Panc1 (cell line): ENCODE measurements at regions not wholly inside any gene's neighbourhood (a gene's known extent, or its start where the extent isn't known, plus 50 kb on each side); places are given as distances from the start of the nearest gene placed in this dataset.
"Not testable (repeated sequence)": the region's sequence is repeated elsewhere in the genome, so short reads cannot be mapped to it uniquely, and the experiment has no call there.

Experiments
- ATAC-seq: fragments of 200-7000 bp; cut with Tn5 transposase; 2 replicates; pipeline ENCODE4 v1.9.1; 2020; ENCODE audit warnings: mild to moderate bottlenecking, moderate library complexity
- BruUV-seq: library from RNA; stranded (reverse); fragments of 400-500 nt; replicated peaks from 2 replicates; lab custom pipeline; 2021; lab: Mats Ljungman, UMichigan
- CTCF ChIA-PET: fragments of 300-600 bp; sonication (Branson Sonifier 250); formaldehyde crosslinking; loops from one replicate; lab custom pipeline; 2022; ENCODE audit warnings: antibody characterized with exemption; lab: Charles Lee
- POLR2A ChIA-PET: fragments of 300-600 bp; sonication (Branson Sonifier 250); formaldehyde crosslinking; loops from one replicate; lab custom pipeline; 2022; ENCODE audit warnings: antibody characterized with exemption; lab: Charles Lee
- DNase-seq: peaks from one replicate; pipeline ENCODE4 v3.0.0-alpha.2; 2010; ENCODE audit warnings: low read depth, low spot score
- H3K27ac ChIP-seq: 2 replicates; pipeline ENCODE4 v1.5.1; 2011; ENCODE audit warnings: mild to moderate bottlenecking, low read length, inconsistent platforms
- H3K27me3 ChIP-seq: fragments of 200-500 bp; sonication (Bioruptor generic); 2 replicates; pipeline ENCODE4 v1.6.0; 2014; ENCODE audit warnings: low read length, inconsistent platforms; ENCODE audit not compliant: control insufficient read depth, insufficient read depth
- H3K36me3 ChIP-seq: fragments of 200-500 bp; sonication (Bioruptor generic); 2 replicates; pipeline ENCODE4 v1.5.1; 2014; ENCODE audit warnings: inconsistent platforms, mild to moderate bottlenecking, low read length, moderate library complexity; ENCODE audit not compliant: control insufficient read depth, insufficient read depth
- H3K4me1 ChIP-seq: 2 replicates; pipeline ENCODE4 v1.5.1; 2011; ENCODE audit warnings: inconsistent platforms, mild to moderate bottlenecking, low read length, moderate library complexity; ENCODE audit not compliant: control insufficient read depth, insufficient read depth
- H3K4me3 ChIP-seq, 2 experiments: 2 replicates each; pipeline ENCODE4 v1.5.1; 2011 to 2012; ENCODE audit warnings: low read depth in 2 of 2, low read length in 2 of 2, mild to moderate bottlenecking in 2 of 2, inconsistent platforms in 1 of 2, moderate library complexity in 1 of 2
- H3K9me3 ChIP-seq: fragments of 200-500 bp; sonication (Bioruptor generic); 2 replicates; pipeline ENCODE4 v1.5.1; 2014; ENCODE audit warnings: low read depth, mild to moderate bottlenecking, inconsistent platforms, low read length, moderate library complexity; ENCODE audit not compliant: control insufficient read depth, insufficient read depth
- CTCF ChIP-seq: fragments of 450-650 bp; IDR thresholded peaks from 2 replicates; pipeline ENCODE4 v1.5.1; 2017; ENCODE audit warnings: mild to moderate bottlenecking
- POLR2AphosphoS5 ChIP-seq: IDR thresholded peaks from 2 replicates; pipeline ENCODE4 v1.6.1; 2012; ENCODE audit warnings: mild to moderate bottlenecking, low read depth, low read length, moderate library complexity
- REST ChIP-seq, 2 experiments: IDR thresholded peaks; 2 replicates each; pipeline ENCODE4 v1.6.1; 2011 to 2012; ENCODE audit warnings: low read depth in 2 of 2, control low read depth in 1 of 2, low read length in 1 of 2, mild to moderate bottlenecking in 1 of 2, moderate library complexity in 1 of 2; ENCODE audit not compliant: insufficient read depth in 1 of 2
- SIN3A ChIP-seq: IDR thresholded peaks from 2 replicates; pipeline ENCODE4 v1.6.1; 2012; ENCODE audit warnings: low read depth, mild to moderate bottlenecking, low read length, moderate library complexity, borderline replicate concordance; ENCODE audit not compliant: insufficient read depth
- TCF7L2 ChIP-seq: IDR thresholded peaks from 2 replicates; pipeline ENCODE4 v1.6.1; 2011; ENCODE audit warnings: mild to moderate bottlenecking, low read depth, low read length, inconsistent platforms
- in situ Hi-C: cut with HindIII; loops from 2 replicates; pipeline ENCODE4 v1.10.0; 2016; ENCODE audit warnings: low sequenced_read_pairs, low pct_unique_long_range_greater_than_20kb
- intact Hi-C: fragments of 100-400 bp; cut with micrococcal nuclease; formaldehyde crosslinking; loops from one replicate; pipeline ENCODE4 v1.10.0; 2022; ENCODE audit not compliant: unreplicated experiment

- DNase-seq, intact Hi-C loops, H3K9me3 ChIP-seq, BruUV-seq, H3K27me3 ChIP-seq, CTCF ChIA-PET, in situ Hi-C loops, ATAC-seq, H3K4me3 ChIP-seq, H3K36me3 ChIP-seq, H3K4me1 ChIP-seq, POLR2A ChIA-PET, H3K27ac ChIP-seq: not testable (repeated sequence)
Observed at GRCh38 chr2:133647386-133647785, 79.1 kb upstream of the NCKAP5 start.

- in situ Hi-C loops (no loop called here), intact Hi-C loops (no loop called here)
- CTCF ChIA-PET: no interaction called here
- BruUV-seq: no TSS peak
- H3K9me3 ChIP-seq: no peaks in the 10 kb centered on the region; the same call in 1 of the 2 replicates
- no peaks in the 10 kb centered on the region for H3K27me3 ChIP-seq
- H3K4me3 ChIP-seq: no peak overlapping the region
- TF ChIP-seq POLR2AphosphoS5 (no peak), CTCF (no peak), SIN3A (no peak), REST (IDR thresholded peaks at IDR 0.05; ENCODE audit: insufficient read depth in 1 of 2, low read depth in 2 of 2, low read length in 1 of 2) (no peak), TCF7L2 (no peak)
- ATAC-seq (no peak), DNase-seq (no peak)
- no peaks in the 10 kb centered on the region for H3K4me1 ChIP-seq
- POLR2A ChIA-PET: no interaction called here
- no peaks in the 10 kb centered on the region for H3K36me3 ChIP-seq
- no peak overlapping the region for H3K27ac ChIP-seq
Observed at GRCh38 chr2:133651861-133652260, 83.6 kb upstream of the NCKAP5 start.

- no peaks in the 10 kb centered on the region for H3K36me3 ChIP-seq
- no peaks in the 10 kb centered on the region for H3K4me1 ChIP-seq
- POLR2A ChIA-PET: no interaction called here
- TF ChIP-seq SIN3A (no peak), POLR2AphosphoS5 (no peak), REST (IDR thresholded peaks at IDR 0.05; ENCODE audit: insufficient read depth in 1 of 2, low read depth in 2 of 2, low read length in 1 of 2) (no peak), TCF7L2 (no peak), CTCF (no peak)
- no peak overlapping the region for H3K4me3 ChIP-seq
- no TSS peak for BruUV-seq
- DNase-seq (no peak), ATAC-seq (no peak)
- H3K27me3 ChIP-seq: no peaks in the 10 kb centered on the region
- intact Hi-C loops (no loop called here), in situ Hi-C loops (no loop called here)
- CTCF ChIA-PET: no interaction called here
- H3K9me3 ChIP-seq: no peaks in the 10 kb centered on the region; the same call in 1 of the 2 replicates
- H3K27ac ChIP-seq: no peak overlapping the region
Observed at GRCh38 chr2:133652398-133652797, 84.1 kb upstream of the NCKAP5 start.
